Ovary (tissue), 7 donors: ENCODE measurements at regions not wholly inside any gene's neighbourhood (a gene's known extent, or its start where the extent isn't known, plus 50 kb on each side); places are given as distances from the start of the nearest gene placed in this dataset.
"Not testable (repeated sequence)": the region's sequence is repeated elsewhere in the genome, so short reads cannot be mapped to it uniquely, and the experiment has no call there.

Experiments
- DNase-seq, 5 donors: peaks; one replicate each; pipeline ENCODE4 v3.0.0-alpha.2; 2019 to 2020
- H3K27ac ChIP-seq, 2 donors: fragments of 200-600 bp; one replicate each; pipeline versions ENCODE4 v1.5.1 to v1.8.0; 2019 to 2022
- H3K27me3 ChIP-seq: fragments of 200-600 bp; one replicate; pipeline ENCODE4 v1.8.0; 2022
- H3K36me3 ChIP-seq: fragments of 200-600 bp; sonication (generic); one replicate; pipeline ENCODE4 v1.5.1; 2019
- H3K4me1 ChIP-seq: one replicate; pipeline ENCODE4 v1.8.1; 2013; ENCODE audit warnings: mild to moderate bottlenecking, moderate library complexity; ENCODE audit not compliant: insufficient read depth
- H3K4me3 ChIP-seq: fragments of 200-600 bp; sonication (generic); one replicate; pipeline ENCODE4 v1.5.1; 2017
- H3K9me3 ChIP-seq, 2 donors: fragments of 200-600 bp in 1 of 2; sonication (generic) in 1 of 2; one replicate each; pipeline versions ENCODE4 v1.5.1 to v1.8.1; 2013 to 2019; ENCODE audit warnings: mild to moderate bottlenecking in 1 of 2, moderate library complexity in 1 of 2
- EP300 ChIP-seq: sonication (generic); formaldehyde crosslinking; IDR thresholded peaks from one replicate; pipeline ENCODE4 v1.6.1; 2017; ENCODE audit warnings: antibody characterized with exemption
- POLR2A ChIP-seq: fragments of 450-650 bp; IDR thresholded peaks from one replicate; pipeline ENCODE4 v1.6.1; 2017; ENCODE audit warnings: antibody characterized with exemption, mild to moderate bottlenecking, moderate library complexity
- WGBS, 3 donors: extraction: QIAGEN DNeasy Blood & Tissue Kit in 1 of 3; methylation state at CpG; one replicate each; pipeline versions ENCODE4 v1.1.5 to v1.1.7; 2013 to 2017; 5-methylcytosine and 5-hydroxymethylcytosine counted together
- intact Hi-C, 4 donors: fragments of 100-400 bp; cut with DNase I; formaldehyde crosslinking; loops; one replicate each; pipeline versions ENCODE4 v1.11.0 to v1.15.1; 2022 to 2023
- TF ChIP-seq, protein P1 (sequence below), 3 donors: fragments of 450-650 bp in 2 of 3; fragments of 200-600 bp in 1 of 3; IDR thresholded peaks; one replicate each; pipeline versions ENCODE4 v1.5.1 to v1.8.0; 2016 to 2022; ENCODE audit warnings: antibody characterized with exemption in 3 of 3, mild to moderate bottlenecking in 1 of 3
- donor health status: DM: no; HTN: no; CAD: no; lungs with moderate emphysema.
- donor health status: DM: no; HTN: no; CAD: no.
- donor health status: Bipolar disorder and iron deficiency.
- donor health status: DM: no; HTN: no; CAD: no.
- donor health status: DM: yes; HTN: yes; CAD: no.

DNA sequence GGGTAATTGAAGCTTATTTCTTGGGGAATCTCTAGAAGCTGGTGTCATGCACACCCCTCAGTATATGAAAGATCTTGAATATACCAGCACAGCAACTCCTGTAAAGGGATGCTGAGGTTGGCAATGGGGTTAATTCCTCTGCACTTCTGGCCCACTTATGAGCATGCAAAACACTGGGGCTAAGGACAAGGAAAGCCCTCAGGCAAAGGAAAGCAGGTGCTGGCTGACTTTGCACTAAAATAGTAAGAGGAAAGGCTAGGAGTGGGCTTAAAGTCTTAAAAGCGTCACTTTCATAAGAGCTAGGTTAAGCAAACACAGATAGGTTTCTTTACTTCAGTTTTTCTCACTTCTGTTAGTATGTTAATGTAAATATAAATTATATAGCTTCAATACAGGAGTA is 572.6 kb upstream of the LUZP2 start:
- H3K9me3 ChIP-seq = no peaks in the 10 kb centered on the region
- TF ChIP-seq EP300 (no peak), POLR2A (no peak)
- TF ChIP-seq, protein P1, sequence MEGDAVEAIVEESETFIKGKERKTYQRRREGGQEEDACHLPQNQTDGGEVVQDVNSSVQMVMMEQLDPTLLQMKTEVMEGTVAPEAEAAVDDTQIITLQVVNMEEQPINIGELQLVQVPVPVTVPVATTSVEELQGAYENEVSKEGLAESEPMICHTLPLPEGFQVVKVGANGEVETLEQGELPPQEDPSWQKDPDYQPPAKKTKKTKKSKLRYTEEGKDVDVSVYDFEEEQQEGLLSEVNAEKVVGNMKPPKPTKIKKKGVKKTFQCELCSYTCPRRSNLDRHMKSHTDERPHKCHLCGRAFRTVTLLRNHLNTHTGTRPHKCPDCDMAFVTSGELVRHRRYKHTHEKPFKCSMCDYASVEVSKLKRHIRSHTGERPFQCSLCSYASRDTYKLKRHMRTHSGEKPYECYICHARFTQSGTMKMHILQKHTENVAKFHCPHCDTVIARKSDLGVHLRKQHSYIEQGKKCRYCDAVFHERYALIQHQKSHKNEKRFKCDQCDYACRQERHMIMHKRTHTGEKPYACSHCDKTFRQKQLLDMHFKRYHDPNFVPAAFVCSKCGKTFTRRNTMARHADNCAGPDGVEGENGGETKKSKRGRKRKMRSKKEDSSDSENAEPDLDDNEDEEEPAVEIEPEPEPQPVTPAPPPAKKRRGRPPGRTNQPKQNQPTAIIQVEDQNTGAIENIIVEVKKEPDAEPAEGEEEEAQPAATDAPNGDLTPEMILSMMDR (IDR thresholded peaks at IDR 0.05) = no peak
- DNase-seq = no peak
- intact Hi-C loops = no loop called here
- no peaks in the 10 kb centered on the region for H3K27me3 ChIP-seq
- no peak overlapping the region for H3K4me3 ChIP-seq
- WGBS, 3 donors = 86 to 88% (median 87%) methylated on average over 1 of the region's 1 CpG
- no peaks in the 10 kb centered on the region for H3K4me1 ChIP-seq
- no peak overlapping the region for H3K27ac ChIP-seq
- no peaks in the 10 kb centered on the region for H3K36me3 ChIP-seq

DNA sequence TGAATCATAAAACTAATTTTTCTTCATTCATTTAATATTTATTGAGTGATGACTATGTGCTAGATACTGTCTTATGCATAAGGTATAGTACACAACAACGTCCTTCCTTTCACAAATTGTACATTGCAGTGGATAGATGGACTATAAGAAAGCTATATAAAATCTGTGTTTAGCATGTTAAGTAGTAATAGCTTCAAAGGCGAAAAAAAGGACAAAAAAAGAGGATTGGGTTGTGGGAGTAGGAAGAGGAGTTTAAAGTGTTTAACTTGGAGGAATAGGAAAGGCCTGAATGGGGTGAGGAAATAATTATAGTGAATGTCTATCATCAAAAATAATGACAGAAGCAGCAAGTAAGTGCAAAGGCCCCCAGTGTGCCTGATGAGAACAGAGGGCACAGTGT is 565.4 kb upstream of the LUZP2 start:
- 52 to 92% (median 91%) methylated on average over 2 of the region's 2 CpGs for WGBS, 3 donors
- no peak overlapping the region for H3K27ac ChIP-seq

DNA sequence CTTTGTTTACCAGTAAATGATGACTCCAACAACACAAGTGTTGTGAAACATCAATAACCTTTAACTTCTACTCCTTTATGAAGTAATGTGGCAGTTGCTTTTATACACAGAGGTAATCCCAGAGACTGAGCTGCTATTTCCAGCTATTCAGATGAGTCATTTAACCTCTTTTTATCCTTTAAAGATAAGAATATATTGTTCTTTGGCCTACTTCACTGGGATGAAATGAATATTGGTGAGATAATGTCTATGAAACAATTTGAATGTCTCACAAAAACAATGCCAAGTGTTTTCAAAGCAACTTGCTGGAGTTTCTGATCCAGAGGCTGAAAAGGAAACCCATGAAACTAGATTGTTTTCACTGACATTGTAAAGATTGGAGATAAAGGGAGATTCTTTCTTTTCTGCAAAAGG is 564.4 kb upstream of the LUZP2 start:
- no peak overlapping the region for H3K27ac ChIP-seq
- intact Hi-C loops = no loop called here
- no peaks in the 10 kb centered on the region for H3K36me3 ChIP-seq
- TF ChIP-seq, protein P1 (IDR thresholded peaks at IDR 0.05) = no peak
- H3K4me1 ChIP-seq = no peaks in the 10 kb centered on the region
- no peak for DNase-seq
- no peaks in the 10 kb centered on the region for H3K9me3 ChIP-seq
- H3K27me3 ChIP-seq = no peaks in the 10 kb centered on the region
- H3K4me3 ChIP-seq = no peak overlapping the region

More for the DNA sequence above, 565.4 kb upstream of the LUZP2 start:
- DNase-seq = no peak
- H3K4me3 ChIP-seq = no peak overlapping the region
- intact Hi-C loops = no loop called here
- H3K36me3 ChIP-seq = no peaks in the 10 kb centered on the region
- no peaks in the 10 kb centered on the region for H3K27me3 ChIP-seq
- TF ChIP-seq EP300 = no peak
- TF ChIP-seq, protein P1 (IDR thresholded peaks at IDR 0.05) = no peak
- H3K4me1 ChIP-seq = no peaks in the 10 kb centered on the region
- H3K9me3 ChIP-seq = no peaks in the 10 kb centered on the region

DNA sequence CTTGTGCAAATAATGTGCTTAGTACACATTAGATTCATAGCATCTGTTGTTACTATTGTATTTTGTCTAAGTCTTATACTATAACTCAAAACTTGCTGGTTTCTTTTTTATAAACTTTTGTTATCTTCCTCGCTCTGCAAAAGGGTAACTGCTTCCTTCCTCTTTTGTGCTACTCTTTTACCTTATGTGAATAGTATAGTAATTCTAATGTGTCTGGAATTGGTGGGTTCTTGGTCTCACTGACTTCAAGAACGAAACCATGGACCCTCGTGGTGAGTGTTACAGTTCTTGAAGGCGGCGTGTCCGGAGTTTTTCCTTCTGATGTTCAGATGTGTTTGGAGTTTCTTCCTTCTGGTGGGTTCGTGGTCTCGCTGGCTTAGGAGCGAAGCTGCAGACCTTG is 563.1 kb upstream of the LUZP2 start:
- DNase-seq = no peak
- H3K27me3 ChIP-seq = no peaks in the 10 kb centered on the region
- H3K4me3 ChIP-seq = no peak overlapping the region
- H3K36me3 ChIP-seq = no peaks in the 10 kb centered on the region
- TF ChIP-seq, protein P1 (IDR thresholded peaks at IDR 0.05) = no peak
- TF ChIP-seq EP300 (no peak), POLR2A (no peak)
- H3K9me3 ChIP-seq = no peaks in the 10 kb centered on the region
- intact Hi-C loops = no loop called here
- WGBS, 3 donors = 80 to 82% (median 81%) methylated on average over 9 of the region's 9 CpGs
- H3K27ac ChIP-seq = no peak overlapping the region
- no peaks in the 10 kb centered on the region for H3K4me1 ChIP-seq

DNA sequence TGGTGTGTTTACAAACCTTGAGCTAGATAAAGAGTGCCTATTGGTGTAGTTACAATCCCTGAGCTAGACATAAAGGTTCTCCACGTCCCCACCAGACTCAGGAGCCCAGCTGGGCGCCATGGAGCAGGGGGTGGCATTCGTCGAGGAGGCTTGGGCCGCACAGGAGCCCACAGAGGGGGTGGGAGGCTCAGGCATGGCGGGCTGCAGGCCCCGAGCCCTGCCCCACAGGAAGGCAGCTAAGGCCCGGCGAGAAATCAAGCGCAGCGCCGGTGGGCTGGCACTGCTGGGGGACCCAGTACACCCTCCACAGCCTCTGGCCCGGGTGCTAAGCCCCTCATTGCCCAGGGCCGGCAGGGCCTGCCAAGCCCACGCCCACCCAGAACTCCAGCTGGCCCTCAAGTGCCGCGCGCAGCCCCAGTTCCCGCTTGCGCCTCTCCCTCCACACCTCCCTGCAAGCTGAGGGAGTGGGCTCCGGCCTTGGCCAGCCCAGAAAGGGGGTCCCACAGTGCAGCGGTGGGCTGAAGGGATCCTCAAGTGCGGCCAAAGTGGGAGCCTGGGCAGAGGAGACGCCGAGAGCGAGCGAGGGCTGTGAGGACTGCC is 562.1 kb upstream of the LUZP2 start:
- DNase-seq, H3K27me3 ChIP-seq, H3K36me3 ChIP-seq, H3K27ac ChIP-seq, intact Hi-C loops, H3K4me1 ChIP-seq, H3K9me3 ChIP-seq, H3K4me3 ChIP-seq: not testable (repeated sequence)
- WGBS, 3 donors = 92 to 97% (median 96%) methylated on average over 20 to 27 of the region's 27 CpGs

DNA sequence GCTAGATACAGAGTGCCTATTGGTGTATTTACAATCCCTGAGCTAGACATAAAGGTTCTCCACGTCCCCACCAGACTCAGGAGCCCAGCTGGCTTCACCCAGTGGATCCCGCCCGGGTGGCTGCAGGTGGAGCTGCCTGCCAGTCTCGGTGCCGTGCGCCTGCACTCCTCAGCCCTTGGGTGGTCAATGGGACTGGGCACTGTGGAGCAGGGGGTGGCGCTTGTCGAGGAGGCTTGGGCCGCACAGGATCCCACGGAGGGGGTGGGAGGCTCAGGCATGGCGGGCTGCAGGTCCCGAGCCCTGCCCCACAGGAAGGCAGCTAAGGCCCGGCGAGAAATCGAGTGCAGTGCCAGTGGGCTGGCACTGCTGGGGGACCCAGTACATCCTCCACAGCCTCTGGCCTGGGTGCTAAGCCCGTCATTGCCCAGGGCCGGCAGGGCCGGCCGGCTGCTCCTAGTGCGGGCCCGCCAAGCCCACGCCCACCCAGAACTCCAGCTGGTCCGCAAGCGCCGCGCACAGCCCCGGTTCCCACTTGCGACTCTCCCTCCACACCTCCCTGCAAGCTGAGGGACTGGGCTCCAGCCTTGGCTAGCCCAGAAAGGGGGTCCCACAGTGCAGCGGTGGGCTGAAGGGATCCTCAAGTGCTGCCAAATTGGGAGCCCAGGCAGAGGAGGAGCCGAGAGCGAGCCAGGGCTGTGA is 554.6 kb upstream of the LUZP2 start:
- WGBS, 3 donors = 88 to 95% (median 91%) methylated on average over 28 to 31 of the region's 31 CpGs
- intact Hi-C loops, H3K4me3 ChIP-seq, H3K27me3 ChIP-seq, DNase-seq, H3K36me3 ChIP-seq, H3K27ac ChIP-seq, H3K9me3 ChIP-seq, H3K4me1 ChIP-seq: not testable (repeated sequence)
